Fibroblast of the conjunctiva (primary cell): ENCODE measurements at regions not wholly inside any gene's neighbourhood (a gene's known extent, or its start where the extent isn't known, plus 50 kb on each side); places are given as distances from the start of the nearest gene placed in this dataset.

Source experiments
- DNase-seq: peaks from one replicate; pipeline ENCODE4 v3.0.0-alpha.2; 2010; ENCODE audit warnings: low read depth

GRCh38 chr3:189557824-189558223, 73.4 kb upstream of the TP63 start:
- DNase-seq: no peak

- DNase-seq: no peak
These were observed 69.9 kb upstream of the TP63 start for GRCh38 chr3:189561256-189561655.

GRCh38 chr3:189563853-189564563, 67.2 kb upstream of the TP63 start:
- DNase-seq: no peak

- DNase-seq: no peak
These were observed 64.5 kb upstream of the TP63 start for GRCh38 chr3:189566550-189567130.

GRCh38 chr3:189567322-189567721, 63.9 kb upstream of the TP63 start:
- DNase-seq: no peak

- no peak for DNase-seq
These were observed 63.3 kb upstream of the TP63 start for GRCh38 chr3:189567766-189568420.

GRCh38 chr3:189568961-189569360, 62.2 kb upstream of the TP63 start:
- no peak for DNase-seq

- no peak for DNase-seq
These were observed 61.7 kb upstream of the TP63 start for GRCh38 chr3:189569473-189569872.

- no peak for DNase-seq
These were observed 60.3 kb upstream of the TP63 start for GRCh38 chr3:189570916-189571315.

- DNase-seq: no peak
These were observed 58.9 kb upstream of the TP63 start for GRCh38 chr3:189572249-189572648.

GRCh38 chr3:189573004-189573403, 58.2 kb upstream of the TP63 start:
- no peak for DNase-seq

- no peak for DNase-seq
These were observed 54.7 kb upstream of the TP63 start for GRCh38 chr3:189576486-189576885.

GRCh38 chr3:189577050-189577951, 53.9 kb upstream of the TP63 start:
- DNase-seq: no peak

- no peak for DNase-seq
These were observed 51.0 kb upstream of the TP63 start for GRCh38 chr3:189580190-189580589.
